Right hindlimb (tissue), 1 donor: ENCODE measurements at regions not wholly inside any gene's neighbourhood (a gene's known extent, or its start where the extent isn't known, plus 50 kb on each side); places are given as distances from the start of the nearest gene placed in this dataset.

Source experiments
- DNase-seq: peaks from one replicate; pipeline ENCODE4 v3.0.0-alpha.2; 2018

GRCh38 chr10:130434446-130435385 is 298.5 kb downstream of the GLRX3 start:
- DNase-seq = no peak

GRCh38 chr10:130435961-130436360 is 299.8 kb downstream of the GLRX3 start:
- DNase-seq = no peak

GRCh38 chr10:130438861-130439260 is 302.7 kb downstream of the GLRX3 start:
- no peak for DNase-seq

- no peak for DNase-seq
Measured at GRCh38 chr10:130439766-130440165, 303.6 kb downstream of the GLRX3 start.

- no peak for DNase-seq
Measured at GRCh38 chr10:130440494-130440893, 304.3 kb downstream of the GLRX3 start.

- no peak for DNase-seq
Measured at GRCh38 chr10:130440971-130441370, 304.8 kb downstream of the GLRX3 start.

GRCh38 chr10:130443066-130443465 is 306.9 kb downstream of the GLRX3 start:
- DNase-seq = no peak

GRCh38 chr10:130453036-130453720 is 317.0 kb downstream of the GLRX3 start:
- DNase-seq = no peak

- DNase-seq = no peak
Measured at GRCh38 chr10:130453721-130454542, 317.7 kb downstream of the GLRX3 start.

GRCh38 chr10:130454543-130455000 is 318.4 kb downstream of the GLRX3 start:
- DNase-seq = no peak

GRCh38 chr10:130455111-130455695 is 319.0 kb downstream of the GLRX3 start:
- no peak for DNase-seq

- no peak for DNase-seq
Measured at GRCh38 chr10:130455791-130456190, 319.6 kb downstream of the GLRX3 start.

GRCh38 chr10:130456616-130457015 is 320.4 kb downstream of the GLRX3 start:
- DNase-seq = no peak

GRCh38 chr10:130458509-130458908 is 322.3 kb downstream of the GLRX3 start:
- DNase-seq = no peak

- DNase-seq = no peak
Measured at GRCh38 chr10:130459011-130459410, 322.8 kb downstream of the GLRX3 start.

- no peak for DNase-seq
Measured at GRCh38 chr10:130459851-130460490, 323.8 kb downstream of the GLRX3 start.

GRCh38 chr10:130461631-130462030 is 325.4 kb downstream of the GLRX3 start:
- no peak for DNase-seq

GRCh38 chr10:130463104-130463875 is 327.1 kb downstream of the GLRX3 start:
- no peak for DNase-seq

- no peak for DNase-seq
Measured at GRCh38 chr10:130463876-130464364, 327.7 kb downstream of the GLRX3 start.

GRCh38 chr10:130464426-130464825 is 328.2 kb downstream of the GLRX3 start:
- no peak for DNase-seq
